IMR-90 (cell line): ENCODE measurements at regions not wholly inside any gene's neighbourhood (a gene's known extent, or its start where the extent isn't known, plus 50 kb on each side); places are given as distances from the start of the nearest gene placed in this dataset.

Experiments
- ATAC-seq: fragments of 200-7000 bp; cut with Tn5 transposase; 2 replicates; pipeline ENCODE4 v1.9.1; 2020; ENCODE audit warnings: low read depth, mild to moderate bottlenecking, moderate library complexity
- BruUV-seq: library from RNA; stranded (reverse); fragments of 400-500 nt; replicated peaks from 2 replicates; lab custom pipeline; 2021; lab: Mats Ljungman, UMichigan
- CTCF ChIA-PET: fragments of 300-600 bp; formaldehyde crosslinking; extraction: SDS; loops from one replicate; lab custom pipeline; 2021; ENCODE audit warnings: antibody characterized with exemption; lab: Yijun Ruan, JAX
- POLR2A ChIA-PET: fragments of 300-600 bp; sonication (Branson Sonifier 250); formaldehyde crosslinking; loops from one replicate; lab custom pipeline; 2022; ENCODE audit warnings: antibody characterized with exemption; ENCODE audit not compliant: unreplicated experiment; lab: Charles Lee
- DNase-seq: peaks from one replicate; pipeline ENCODE4 v3.0.0; 2013
- H2AFZ ChIP-seq: replicated peaks from 2 replicates; pipeline ENCODE3; 2013; ENCODE audit warnings: low read length, mild to moderate bottlenecking; ENCODE audit not compliant: poor library complexity
- H2AK5ac ChIP-seq: 2 replicates; pipeline ENCODE4 v1.6.1; 2013; ENCODE audit warnings: low read depth, low read length, inconsistent platforms
- H2AK9ac ChIP-seq: replicated peaks from 2 replicates; pipeline ENCODE3; 2013; ENCODE audit warnings: mild to moderate bottlenecking, low read depth, low read length, moderate library complexity; ENCODE audit not compliant: poor library complexity
- H2BK120ac ChIP-seq: 2 replicates; pipeline ENCODE4 v1.6.1; 2013; ENCODE audit warnings: low read depth, low read length, inconsistent platforms
- H2BK15ac ChIP-seq: 3 replicates; pipeline ENCODE4 v1.6.1; 2013; ENCODE audit warnings: low read depth, low read length, inconsistent platforms
- H2BK20ac ChIP-seq: 2 replicates; pipeline ENCODE4 v1.6.1; 2013; ENCODE audit warnings: low read depth, mild to moderate bottlenecking, inconsistent platforms, low read length, moderate library complexity
- H2BK5ac ChIP-seq: 2 replicates; pipeline ENCODE4 v1.6.1; 2013; ENCODE audit warnings: mild to moderate bottlenecking, low read depth, low read length, inconsistent platforms; ENCODE audit not compliant: poor library complexity, severe bottlenecking
- H3K14ac ChIP-seq: replicated peaks from 2 replicates; pipeline ENCODE4 v1.6.1; 2013; ENCODE audit warnings: low read depth, low read length, inconsistent platforms
- H3K18ac ChIP-seq: 2 replicates; pipeline ENCODE4 v1.6.1; 2013; ENCODE audit warnings: low read depth, low read length, control low read depth
- H3K23ac ChIP-seq: 2 replicates; pipeline ENCODE4 v1.6.1; 2013; ENCODE audit warnings: low read depth, low read length, inconsistent platforms
- H3K27ac ChIP-seq: 2 replicates; pipeline ENCODE4 v1.5.1; 2013; ENCODE audit warnings: mild to moderate bottlenecking, control low read depth, low read length; ENCODE audit not compliant: insufficient read depth
- H3K27me3 ChIP-seq: 2 replicates; pipeline ENCODE4 v1.6.1; 2013; ENCODE audit warnings: low read length; ENCODE audit not compliant: control insufficient read depth, insufficient read depth
- H3K36me3 ChIP-seq: 2 replicates; pipeline ENCODE4 v1.6.1; 2013; ENCODE audit warnings: low read length, mixed read lengths; ENCODE audit not compliant: control insufficient read depth, insufficient read depth
- H3K4ac ChIP-seq: 2 replicates; pipeline ENCODE4 v1.6.1; 2013; ENCODE audit warnings: low read depth, low read length, inconsistent platforms
- H3K4me1 ChIP-seq: 2 replicates; pipeline ENCODE4 v1.6.1; 2013; ENCODE audit warnings: low read length, mixed read lengths; ENCODE audit not compliant: control insufficient read depth, insufficient read depth
- H3K4me2 ChIP-seq: 2 replicates; pipeline ENCODE4 v1.6.1; 2013; ENCODE audit warnings: low read depth, mild to moderate bottlenecking, control low read depth, low read length, moderate library complexity
- H3K4me3 ChIP-seq: 2 replicates; pipeline ENCODE4 v1.5.1; 2013; ENCODE audit warnings: low read depth, mild to moderate bottlenecking, control low read depth, low read length, moderate library complexity; ENCODE audit not compliant: insufficient read depth
- H3K56ac ChIP-seq: 2 replicates; pipeline ENCODE4 v1.6.1; 2013; ENCODE audit warnings: low read length, inconsistent platforms; ENCODE audit not compliant: insufficient read depth; ENCODE audit errors: extremely low read depth
- H3K79me1 ChIP-seq, 2 experiments: 2 replicates each; pipeline ENCODE4 v1.6.1; 2013; ENCODE audit warnings: low read length in 2 of 2, inconsistent platforms in 1 of 2, low read depth in 1 of 2
- H3K9ac ChIP-seq: 2 replicates; pipeline ENCODE4 v1.6.1; 2013; ENCODE audit warnings: low read depth, low read length, control low read depth
- H3K9me1 ChIP-seq: 2 replicates; pipeline ENCODE4 v1.6.1; 2013; ENCODE audit warnings: low read length, inconsistent platforms; ENCODE audit not compliant: insufficient read depth
- H3K9me3 ChIP-seq: 2 replicates; pipeline ENCODE4 v1.6.1; 2013; ENCODE audit warnings: low read length; ENCODE audit not compliant: control insufficient read depth, insufficient read depth
- H4K20me1 ChIP-seq: 2 replicates; pipeline ENCODE4 v1.6.1; 2013; ENCODE audit warnings: low read length, inconsistent platforms; ENCODE audit not compliant: insufficient read depth
- H4K5ac ChIP-seq: 2 replicates; pipeline ENCODE4 v1.6.1; 2013; ENCODE audit warnings: mild to moderate bottlenecking, low read depth, low read length, control low read depth
- H4K8ac ChIP-seq, 2 experiments: 2 replicates each; pipeline ENCODE4 v1.6.1; 2013; ENCODE audit warnings: low read depth in 2 of 2, low read length in 2 of 2, control low read depth in 1 of 2, inconsistent platforms in 1 of 2
- H4K91ac ChIP-seq: 2 replicates; pipeline ENCODE4 v1.6.1; 2013; ENCODE audit warnings: low read depth, low read length, inconsistent platforms; ENCODE audit not compliant: insufficient read depth
- BHLHE40 ChIP-seq: fragments of 150-350 bp; IDR thresholded peaks from 2 replicates; pipeline ENCODE4 v1.6.1; 2016; ENCODE audit warnings: mild to moderate bottlenecking, low read depth, low read length
- CEBPB ChIP-seq: IDR thresholded peaks from 2 replicates; pipeline ENCODE4 v1.6.1; 2012; ENCODE audit warnings: low read depth, low read length, improper control_type of control experiment
- CHD1 ChIP-seq: IDR thresholded peaks from 2 replicates; pipeline ENCODE4 v1.6.1; 2012; ENCODE audit warnings: low read depth, low read length, improper control_type of control experiment
- CTCF ChIP-seq: conservative IDR thresholded peaks from 2 replicates; pipeline ENCODE4 v1.5.1; 2012; ENCODE audit warnings: mild to moderate bottlenecking, low read depth, low read length, improper control_type of control experiment
- FOS ChIP-seq: fragments of 150-350 bp; IDR thresholded peaks from 2 replicates; pipeline ENCODE4 v1.6.1; 2016; ENCODE audit warnings: low read depth, low read length
- MAFK ChIP-seq: IDR thresholded peaks from 2 replicates; pipeline ENCODE4 v1.6.1; 2012; ENCODE audit warnings: low read depth, low read length, improper control_type of control experiment
- MAZ ChIP-seq: IDR thresholded peaks from 2 replicates; pipeline ENCODE4 v1.6.1; 2012; ENCODE audit warnings: low read depth, mild to moderate bottlenecking, low read length, improper control_type of control experiment, moderate library complexity, borderline replicate concordance
- MXI1 ChIP-seq: IDR thresholded peaks from 2 replicates; pipeline ENCODE4 v1.6.1; 2012; ENCODE audit warnings: low read depth, mild to moderate bottlenecking, low read length, moderate library complexity, borderline replicate concordance
- NFE2L2 ChIP-seq: fragments of 150-350 bp; IDR thresholded peaks from 2 replicates; pipeline ENCODE4 v1.6.1; 2016; ENCODE audit warnings: low read depth, mild to moderate bottlenecking, low read length
- POLR2A ChIP-seq: IDR thresholded peaks from 2 replicates; pipeline ENCODE4 v1.6.1; 2012; ENCODE audit warnings: mild to moderate bottlenecking, low read depth, low read length
- RAD21 ChIP-seq: IDR thresholded peaks from 2 replicates; pipeline ENCODE4 v1.6.1; 2012; ENCODE audit warnings: low read length, improper control_type of control experiment
- RCOR1 ChIP-seq: IDR thresholded peaks from 2 replicates; pipeline ENCODE4 v1.6.1; 2012; ENCODE audit warnings: mild to moderate bottlenecking, low read length, improper control_type of control experiment; ENCODE audit not compliant: insufficient replicate concordance
- RFX5 ChIP-seq: IDR thresholded peaks from 2 replicates; pipeline ENCODE4 v1.8.0; 2012; ENCODE audit warnings: low read depth, mild to moderate bottlenecking, low read length, moderate library complexity
- SMC3 ChIP-seq: fragments of 150-350 bp; IDR thresholded peaks from 2 replicates; pipeline ENCODE4 v1.6.1; 2016; ENCODE audit warnings: low read depth, mild to moderate bottlenecking, antibody characterized with exemption, low read length, moderate library complexity
- USF2 ChIP-seq: fragments of 150-350 bp; IDR thresholded peaks from 2 replicates; pipeline ENCODE4 v1.6.1; 2017; ENCODE audit warnings: mild to moderate bottlenecking, antibody characterized with exemption, low read length, low read depth
- WGBS, 2 experiments: methylation state at CpG; one replicate each; pipeline versions ENCODE4 v1.1.5 to v1.1.7; 2013; ENCODE audit warnings: missing lambda C conversion rate in 2 of 2; ENCODE audit not compliant: insufficient read length in 1 of 2; ENCODE audit errors: extremely low coverage in 2 of 2; 5-methylcytosine and 5-hydroxymethylcytosine counted together
- dilution Hi-C: fragments of 300-500 bp; cut with HindIII; formaldehyde crosslinking; loops from one replicate; pipeline ENCODE4 v1.14.3; 2018; ENCODE audit warnings: low sequenced_read_pairs; ENCODE audit not compliant: unreplicated experiment
- in situ Hi-C: fragments of 300-500 bp; cut with MboI; formaldehyde crosslinking; loops from 3 replicates; pipeline ENCODE4 v1.14.3; 2019; ENCODE audit warnings: low sequenced_read_pairs, inconsistent platforms, mixed read lengths
- intact Hi-C: fragments of 100-400 bp; cut with micrococcal nuclease; formaldehyde crosslinking; loops from 2 replicates; pipeline ENCODE4 v1.10.0; 2022
- TF ChIP-seq, protein P1 (sequence below): fragments of 150-350 bp; IDR thresholded peaks from 2 replicates; pipeline ENCODE4 v1.6.1; 2016; ENCODE audit warnings: low read depth, mild to moderate bottlenecking, low read length, moderate library complexity, borderline replicate concordance

GRCh38 chr20:21029341-21029740, 76.8 kb downstream of the LINC00237 start:
- Histone ChIP-seq H3K4me2 (no peak overlapping the region), H3K79me1 (no peaks in the 10 kb centered on the region), H2BK5ac (no peak overlapping the region), H3K9me3 (no peaks in the 10 kb centered on the region), H4K5ac (no peak overlapping the region), H3K4me3 (no peak overlapping the region), H2AK5ac (no peak overlapping the region), H2AK9ac (no peak overlapping the region), H3K9ac (no peak overlapping the region), H3K36me3 (no peaks in the 10 kb centered on the region), H2BK15ac (no peak overlapping the region), H3K23ac (no peak overlapping the region), H3K4ac (no peak overlapping the region), H3K14ac (no peak overlapping the region), H3K4me1 (no peaks in the 10 kb centered on the region), H3K27me3 (no peaks in the 10 kb centered on the region), H3K56ac (no peak overlapping the region), H3K27ac (no peak overlapping the region), H2BK20ac (no peak overlapping the region), H4K8ac (no peak overlapping the region), H4K91ac (no peak overlapping the region), H2AFZ (no peak overlapping the region), H4K20me1 (no peaks in the 10 kb centered on the region), H2BK120ac (no peak overlapping the region), H3K9me1 (no peaks in the 10 kb centered on the region), H3K18ac (no peak overlapping the region)
- dilution Hi-C loops (no loop called here), in situ Hi-C loops (no loop called here), intact Hi-C loops (no loop called here)
- POLR2A ChIA-PET: no interaction called here
- DNase-seq (no peak), ATAC-seq (no peak)
- WGBS, 2 experiments: no CpG with 5 or more reads among the region's 3 CpGs
- TF ChIP-seq FOS: no peak
- TF ChIP-seq MXI1: no peak
- TF ChIP-seq MAZ: no peak
- no peak for TF ChIP-seq RFX5
- no peak for TF ChIP-seq RCOR1
- no peak for TF ChIP-seq RAD21
- no peak for TF ChIP-seq POLR2A
- no peak for TF ChIP-seq CEBPB
- no peak for TF ChIP-seq NFE2L2
- TF ChIP-seq CTCF: no peak
- TF ChIP-seq USF2: no peak
- TF ChIP-seq, protein P1, sequence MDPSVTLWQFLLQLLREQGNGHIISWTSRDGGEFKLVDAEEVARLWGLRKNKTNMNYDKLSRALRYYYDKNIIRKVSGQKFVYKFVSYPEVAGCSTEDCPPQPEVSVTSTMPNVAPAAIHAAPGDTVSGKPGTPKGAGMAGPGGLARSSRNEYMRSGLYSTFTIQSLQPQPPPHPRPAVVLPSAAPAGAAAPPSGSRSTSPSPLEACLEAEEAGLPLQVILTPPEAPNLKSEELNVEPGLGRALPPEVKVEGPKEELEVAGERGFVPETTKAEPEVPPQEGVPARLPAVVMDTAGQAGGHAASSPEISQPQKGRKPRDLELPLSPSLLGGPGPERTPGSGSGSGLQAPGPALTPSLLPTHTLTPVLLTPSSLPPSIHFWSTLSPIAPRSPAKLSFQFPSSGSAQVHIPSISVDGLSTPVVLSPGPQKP: no peak
- TF ChIP-seq CHD1: no peak
- no peak for TF ChIP-seq SMC3
- no peak for TF ChIP-seq BHLHE40
- no peak for TF ChIP-seq MAFK
- CTCF ChIA-PET: no interaction called here
- no TSS peak for BruUV-seq
